ENCODE measurements at regions not wholly inside any gene's neighbourhood (a gene's known extent, or its start where the extent isn't known, plus 50 kb on each side); places are given as distances from the start of the nearest gene placed in this dataset.

DNA sequence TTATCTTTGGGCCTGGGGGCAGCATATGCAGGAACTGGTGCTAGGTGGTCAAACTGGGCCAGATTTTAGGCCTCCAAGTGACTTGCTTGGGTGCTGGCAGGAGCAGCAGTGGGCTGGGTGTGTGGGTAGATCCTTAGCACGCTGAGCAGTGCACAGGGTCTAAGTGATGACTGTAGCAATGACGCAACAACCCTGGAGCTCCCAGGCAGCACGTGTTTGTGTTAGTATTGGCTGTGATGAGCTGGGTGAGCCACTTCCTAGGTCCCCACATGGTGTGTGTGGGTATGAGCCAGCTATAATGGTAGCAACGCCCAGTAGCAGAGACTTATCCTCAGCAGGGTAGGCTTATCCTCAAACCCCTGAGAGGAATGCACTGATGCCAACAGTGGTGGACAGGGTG is 570.6 kb upstream of the ROBO1 start:
- TF ChIP-seq, protein P1, sequence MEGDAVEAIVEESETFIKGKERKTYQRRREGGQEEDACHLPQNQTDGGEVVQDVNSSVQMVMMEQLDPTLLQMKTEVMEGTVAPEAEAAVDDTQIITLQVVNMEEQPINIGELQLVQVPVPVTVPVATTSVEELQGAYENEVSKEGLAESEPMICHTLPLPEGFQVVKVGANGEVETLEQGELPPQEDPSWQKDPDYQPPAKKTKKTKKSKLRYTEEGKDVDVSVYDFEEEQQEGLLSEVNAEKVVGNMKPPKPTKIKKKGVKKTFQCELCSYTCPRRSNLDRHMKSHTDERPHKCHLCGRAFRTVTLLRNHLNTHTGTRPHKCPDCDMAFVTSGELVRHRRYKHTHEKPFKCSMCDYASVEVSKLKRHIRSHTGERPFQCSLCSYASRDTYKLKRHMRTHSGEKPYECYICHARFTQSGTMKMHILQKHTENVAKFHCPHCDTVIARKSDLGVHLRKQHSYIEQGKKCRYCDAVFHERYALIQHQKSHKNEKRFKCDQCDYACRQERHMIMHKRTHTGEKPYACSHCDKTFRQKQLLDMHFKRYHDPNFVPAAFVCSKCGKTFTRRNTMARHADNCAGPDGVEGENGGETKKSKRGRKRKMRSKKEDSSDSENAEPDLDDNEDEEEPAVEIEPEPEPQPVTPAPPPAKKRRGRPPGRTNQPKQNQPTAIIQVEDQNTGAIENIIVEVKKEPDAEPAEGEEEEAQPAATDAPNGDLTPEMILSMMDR (IDR thresholded peaks at IDR 0.05): no peak
- TF ChIP-seq POLR2A (IDR thresholded peaks at IDR 0.05): no peak

All from testis (tissue), 2 donors.